ENCODE measurements at regions not wholly inside any gene's neighbourhood (a gene's known extent, or its start where the extent isn't known, plus 50 kb on each side); places are given as distances from the start of the nearest gene placed in this dataset.

- DNase-seq (ENCODE audit: low read depth), result no peak
These were observed 648.3 kb upstream of the CFAP20DC start for GRCh38 chr3:59698091-59698490.

- DNase-seq (ENCODE audit: low read depth), result no peak
These were observed 647.0 kb upstream of the CFAP20DC start for GRCh38 chr3:59696783-59697182.

DNA sequence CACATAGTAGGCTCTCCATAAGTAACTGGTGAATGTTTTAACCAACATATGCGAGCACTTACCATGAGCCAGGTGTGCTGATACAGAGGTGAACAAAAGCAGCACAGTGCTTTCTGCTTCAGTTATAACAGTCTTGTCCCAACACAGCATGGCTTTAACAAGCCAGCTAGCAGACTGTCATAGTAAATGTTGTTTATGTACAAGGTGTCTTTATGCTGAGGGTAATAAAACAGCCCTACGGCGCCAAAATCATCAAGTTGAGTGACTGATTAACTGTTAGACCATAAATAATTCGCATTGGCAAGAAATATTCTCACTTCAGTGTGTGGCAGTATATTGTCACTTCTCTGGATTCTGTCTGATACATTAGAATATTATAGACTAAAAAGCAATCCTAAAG, 646.0 kb upstream of the CFAP20DC start:
- DNase-seq (ENCODE audit: low read depth), result no peak

DNA sequence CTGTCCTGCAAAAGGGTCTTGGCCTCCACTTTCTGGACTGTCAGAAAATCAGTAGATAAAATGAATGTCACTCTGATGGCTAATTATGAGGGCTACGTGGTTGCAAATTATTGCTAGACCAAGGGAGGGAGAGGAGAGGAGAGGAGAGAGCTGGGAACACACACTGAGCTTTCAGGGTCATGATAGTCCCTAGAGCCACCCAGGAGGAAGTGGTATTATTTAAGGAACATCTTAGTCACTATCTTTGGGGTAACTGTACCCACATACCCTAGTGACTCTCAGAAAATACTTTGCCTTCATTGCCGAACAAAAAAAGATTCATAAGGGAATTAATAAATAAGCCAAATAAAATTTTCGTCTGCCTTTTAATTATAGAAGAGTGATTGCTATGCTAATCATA, 642.3 kb upstream of the CFAP20DC start:
- no peak for DNase-seq (ENCODE audit: low read depth)

GRCh38 chr3:59690886-59691285, 641.1 kb upstream of the CFAP20DC start:
- DNase-seq (ENCODE audit: low read depth), result no peak

- no peak for DNase-seq (ENCODE audit: low read depth)
These were observed 638.8 kb upstream of the CFAP20DC start for GRCh38 chr3:59688636-59689035.

GRCh38 chr3:59685432-59685831, 635.6 kb upstream of the CFAP20DC start:
- no peak for DNase-seq (ENCODE audit: low read depth)

- no peak for DNase-seq (ENCODE audit: low read depth)
These were observed 634.9 kb upstream of the CFAP20DC start for GRCh38 chr3:59684766-59685165.

GRCh38 chr3:59680919-59681318, 631.1 kb upstream of the CFAP20DC start:
- DNase-seq (ENCODE audit: low read depth), result no peak

- no peak for DNase-seq (ENCODE audit: low read depth)
These were observed 628.2 kb upstream of the CFAP20DC start for GRCh38 chr3:59677747-59678702.

GRCh38 chr3:59675495-59675894, 625.7 kb upstream of the CFAP20DC start:
- no peak for DNase-seq (ENCODE audit: low read depth)

GRCh38 chr3:59663076-59663850, 613.4 kb upstream of the CFAP20DC start:
- DNase-seq (ENCODE audit: low read depth), result no peak

GRCh38 chr3:59660852-59661625, 611.2 kb upstream of the CFAP20DC start:
- no peak for DNase-seq (ENCODE audit: low read depth)

DNA sequence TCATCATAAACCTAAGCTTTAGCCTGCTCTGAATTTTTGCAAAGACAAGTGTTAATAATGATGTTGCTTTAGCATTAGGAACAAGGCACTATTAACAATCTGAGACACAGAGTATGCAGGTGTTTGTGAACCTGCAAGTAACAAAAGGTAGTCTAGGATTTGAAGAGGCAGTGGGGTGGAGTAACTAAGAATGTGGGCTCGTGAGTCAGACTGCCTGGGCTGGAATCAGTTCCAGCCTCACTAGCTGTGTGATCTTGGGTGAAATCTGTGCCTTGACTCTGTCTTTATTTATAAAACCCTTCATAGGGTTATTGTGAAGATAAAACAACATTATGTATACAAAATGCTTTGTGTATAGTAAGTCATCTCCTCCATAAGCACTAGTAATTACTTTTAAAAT, 610.6 kb upstream of the CFAP20DC start:
- DNase-seq (ENCODE audit: low read depth), result no peak

DNA sequence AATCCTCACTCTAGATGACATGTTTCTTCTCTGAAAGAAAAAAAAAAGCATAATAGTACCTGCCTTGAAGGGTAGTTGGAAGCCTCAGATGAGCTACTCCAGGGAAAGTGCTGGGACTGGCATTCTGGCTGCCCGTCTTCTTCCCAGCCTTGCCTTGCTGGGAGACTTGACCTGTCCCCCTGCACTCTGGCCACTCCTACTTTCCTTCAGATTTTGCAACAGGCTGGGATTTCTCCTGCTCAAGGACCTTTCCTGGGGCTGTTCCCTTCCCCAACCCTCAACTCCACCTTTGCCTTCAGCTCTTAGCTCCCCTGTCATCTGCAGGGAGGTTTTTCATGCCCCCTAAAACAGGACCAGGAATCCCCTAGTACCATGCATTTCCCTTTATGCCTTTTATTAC, 609.9 kb upstream of the CFAP20DC start:
- no peak for DNase-seq (ENCODE audit: low read depth)

DNA sequence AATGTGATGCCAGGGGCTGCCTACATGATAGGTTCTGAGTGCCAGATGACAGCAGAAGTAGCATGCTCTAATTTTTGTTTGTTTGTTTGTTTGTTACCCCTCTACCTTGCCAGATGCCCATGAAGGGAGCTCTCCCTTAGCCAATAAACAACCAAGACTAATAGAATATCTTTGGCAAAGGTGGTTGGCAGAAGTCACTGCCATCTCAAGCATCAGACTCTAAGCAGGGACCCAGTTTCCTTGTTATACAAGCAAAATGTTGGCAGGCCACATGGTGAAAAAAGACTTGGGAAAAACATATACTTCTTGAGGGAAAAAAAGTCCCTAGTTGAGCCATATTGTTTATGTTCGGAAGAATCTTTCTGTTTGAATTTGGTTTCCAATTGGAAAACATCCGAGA, 609.0 kb upstream of the CFAP20DC start:
- no peak for DNase-seq (ENCODE audit: low read depth)

GRCh38 chr3:59658274-59658673, 608.4 kb upstream of the CFAP20DC start:
- no peak for DNase-seq (ENCODE audit: low read depth)

DNA sequence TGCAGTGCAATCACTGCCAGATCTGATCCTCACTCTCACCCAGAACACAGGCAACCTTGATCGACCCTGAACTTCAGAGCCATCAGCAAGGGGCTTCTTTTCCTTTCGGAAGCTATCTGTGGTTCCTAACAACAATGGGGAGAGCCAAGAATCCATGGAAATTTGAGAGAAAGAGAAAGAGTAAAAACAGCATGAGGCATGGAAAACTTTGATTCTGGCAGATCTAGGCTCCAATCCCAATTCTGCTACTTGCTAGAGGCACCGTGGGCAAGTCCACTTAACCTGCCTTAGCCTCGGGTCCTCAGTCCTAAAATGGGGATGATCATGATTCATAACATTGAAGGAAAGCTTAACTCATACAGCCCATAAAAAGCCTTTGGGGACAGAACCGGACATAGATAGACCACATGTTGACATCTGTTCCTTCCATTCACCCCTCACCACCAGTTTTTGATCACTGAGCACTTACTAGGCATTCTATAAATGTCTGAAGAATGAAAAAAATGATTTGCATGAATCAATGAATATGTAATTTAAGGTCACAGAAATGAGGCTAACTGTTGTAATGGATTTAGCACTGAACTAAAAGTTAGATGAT, 605.7 kb upstream of the CFAP20DC start:
- no peak for DNase-seq (ENCODE audit: low read depth)

- no peak for DNase-seq (ENCODE audit: low read depth)
These were observed 604.9 kb upstream of the CFAP20DC start for GRCh38 chr3:59654480-59655417.

DNA sequence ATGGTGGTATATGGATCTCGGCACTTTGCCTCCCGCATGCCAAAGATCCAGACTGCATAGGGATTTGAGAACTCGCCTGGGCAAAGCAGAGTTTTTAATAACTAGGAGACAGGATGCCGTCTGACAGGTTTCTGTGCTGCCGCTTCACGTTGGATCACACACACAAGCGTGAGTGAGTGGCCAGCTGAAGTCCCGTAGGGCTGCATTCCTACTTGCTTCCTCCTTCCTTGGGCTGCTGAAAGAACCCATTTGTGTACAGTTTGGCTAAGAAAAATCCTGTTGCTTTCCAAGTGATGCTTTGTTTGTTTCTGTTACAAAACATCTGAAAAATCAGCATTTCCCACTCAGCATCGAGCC, 604.3 kb upstream of the CFAP20DC start:
- DNase-seq (ENCODE audit: low read depth), result no peak

All from stimulated activated CD8-positive, alpha-beta memory T cell treated with anti-CD3 and anti-CD28 coated beads, Interleukin-4, amount 100 ng/mL, for 24 hours (primary cell).